Retinal pigment epithelial cell (primary cell): ENCODE measurements at regions not wholly inside any gene's neighbourhood (a gene's known extent, or its start where the extent isn't known, plus 50 kb on each side); places are given as distances from the start of the nearest gene placed in this dataset.

Experiments
- DNase-seq: peaks from one replicate; pipeline ENCODE4 v3.0.0-alpha.2; 2010; ENCODE audit warnings: low read depth
- H3K4me3 ChIP-seq: 2 replicates; pipeline ENCODE4 v1.5.1; 2011; ENCODE audit warnings: mild to moderate bottlenecking, low read length, control low read depth, moderate library complexity
- CTCF ChIP-seq: conservative IDR thresholded peaks from 2 replicates; pipeline ENCODE4 v1.5.1; 2011; ENCODE audit warnings: low read depth, low read length, control low read depth, inconsistent platforms

GRCh38 chr12:17370621-17371020 is 719.4 kb downstream of the RERGL start:
- TF ChIP-seq CTCF: no peak
- no peak for DNase-seq
- H3K4me3 ChIP-seq: no peak overlapping the region

GRCh38 chr12:17369556-17369955 is 720.4 kb downstream of the RERGL start:
- no peak for TF ChIP-seq CTCF
- H3K4me3 ChIP-seq: no peak overlapping the region
- DNase-seq: no peak

GRCh38 chr12:17361224-17361623 is 728.8 kb downstream of the RERGL start:
- no peak overlapping the region for H3K4me3 ChIP-seq
- DNase-seq: no peak
- TF ChIP-seq CTCF: no peak

GRCh38 chr12:17358835-17359234 is 731.2 kb downstream of the RERGL start:
- TF ChIP-seq CTCF: no peak
- H3K4me3 ChIP-seq: no peak overlapping the region
- DNase-seq: no peak

- DNase-seq: no peak
- no peak for TF ChIP-seq CTCF
- H3K4me3 ChIP-seq: no peak overlapping the region
These were observed 732.6 kb downstream of the RERGL start for GRCh38 chr12:17357396-17357795.

- DNase-seq: no peak
- H3K4me3 ChIP-seq: no peak overlapping the region
- no peak for TF ChIP-seq CTCF
These were observed 737.8 kb downstream of the RERGL start for GRCh38 chr12:17352164-17352563.

GRCh38 chr12:17348311-17348710 is 741.7 kb downstream of the RERGL start:
- no peak for TF ChIP-seq CTCF
- H3K4me3 ChIP-seq: no peak overlapping the region
- DNase-seq: no peak
